ENCODE measurements at regions not wholly inside any gene's neighbourhood (a gene's known extent, or its start where the extent isn't known, plus 50 kb on each side); places are given as distances from the start of the nearest gene placed in this dataset.

- no peak for DNase-seq (ENCODE audit: low spot score)
Measured at GRCh38 chr3:66938338-66938963, 59.7 kb upstream of the KBTBD8 start.

GRCh38 chr3:66948041-66948440 is 50.1 kb upstream of the KBTBD8 start:
- intact Hi-C loops (cut with DNase I) = no loop called here
- no peak for DNase-seq (ENCODE audit: low spot score)

More at GRCh38 chr3:66938338-66938963, 59.7 kb upstream of the KBTBD8 start:
- intact Hi-C loops (cut with DNase I) = no loop called here

Data from posterior vena cava (tissue), 2 donors.